LNCaP clone FGC (cell line): ENCODE measurements at regions not wholly inside any gene's neighbourhood (a gene's known extent, or its start where the extent isn't known, plus 50 kb on each side); places are given as distances from the start of the nearest gene placed in this dataset.

Source experiments
- DNase-seq: peaks from one replicate; pipeline ENCODE4 v3.0.0-alpha.2; 2011; ENCODE audit warnings: low read depth
- H3K4me3 ChIP-seq: 2 replicates; pipeline ENCODE4 v1.5.1; 2011; ENCODE audit warnings: mild to moderate bottlenecking, low read depth, low read length, control low read depth
- TF ChIP-seq, protein P1 (sequence below): IDR thresholded peaks from 2 replicates; pipeline ENCODE4 v1.5.1; 2012; ENCODE audit warnings: mild to moderate bottlenecking; ENCODE audit not compliant: control insufficient read depth, insufficient read depth; ENCODE audit errors: extremely low read depth

DNA sequence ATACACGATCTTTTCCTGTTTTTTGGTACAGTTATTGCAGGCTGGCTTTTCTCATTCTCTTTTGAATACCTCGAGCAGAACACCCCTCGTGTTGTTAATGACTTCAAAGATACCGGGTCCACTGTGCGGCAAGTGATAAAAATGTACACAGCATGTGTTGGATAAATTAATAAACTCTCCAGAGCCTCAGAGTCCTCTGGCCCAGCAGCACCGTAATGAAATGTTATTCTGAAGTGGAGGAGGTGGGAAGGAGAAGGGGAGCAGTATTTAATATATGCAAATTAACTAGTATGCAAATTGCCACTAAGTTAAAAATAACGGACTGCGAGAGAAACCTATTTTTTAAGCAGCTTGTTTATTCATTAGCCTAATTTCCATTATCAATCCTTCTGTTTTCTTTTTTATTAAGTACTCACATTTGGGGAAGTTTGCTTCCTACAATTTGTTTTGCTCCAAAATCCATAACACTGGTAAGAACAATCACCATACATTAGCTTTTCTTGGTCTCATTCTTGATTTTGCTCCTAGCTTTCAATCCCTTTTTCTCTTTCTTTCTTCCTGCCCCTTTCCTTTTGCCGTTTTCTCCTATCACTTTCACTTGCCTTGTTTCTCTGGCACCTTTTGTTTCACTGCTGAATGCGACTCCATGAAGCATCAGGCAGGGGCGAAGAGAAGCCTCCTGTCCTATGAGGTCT lies 462.3 kb upstream of the PPP2R3A start:
- no peak for DNase-seq
- TF ChIP-seq, protein P1, sequence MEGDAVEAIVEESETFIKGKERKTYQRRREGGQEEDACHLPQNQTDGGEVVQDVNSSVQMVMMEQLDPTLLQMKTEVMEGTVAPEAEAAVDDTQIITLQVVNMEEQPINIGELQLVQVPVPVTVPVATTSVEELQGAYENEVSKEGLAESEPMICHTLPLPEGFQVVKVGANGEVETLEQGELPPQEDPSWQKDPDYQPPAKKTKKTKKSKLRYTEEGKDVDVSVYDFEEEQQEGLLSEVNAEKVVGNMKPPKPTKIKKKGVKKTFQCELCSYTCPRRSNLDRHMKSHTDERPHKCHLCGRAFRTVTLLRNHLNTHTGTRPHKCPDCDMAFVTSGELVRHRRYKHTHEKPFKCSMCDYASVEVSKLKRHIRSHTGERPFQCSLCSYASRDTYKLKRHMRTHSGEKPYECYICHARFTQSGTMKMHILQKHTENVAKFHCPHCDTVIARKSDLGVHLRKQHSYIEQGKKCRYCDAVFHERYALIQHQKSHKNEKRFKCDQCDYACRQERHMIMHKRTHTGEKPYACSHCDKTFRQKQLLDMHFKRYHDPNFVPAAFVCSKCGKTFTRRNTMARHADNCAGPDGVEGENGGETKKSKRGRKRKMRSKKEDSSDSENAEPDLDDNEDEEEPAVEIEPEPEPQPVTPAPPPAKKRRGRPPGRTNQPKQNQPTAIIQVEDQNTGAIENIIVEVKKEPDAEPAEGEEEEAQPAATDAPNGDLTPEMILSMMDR: no peak
- H3K4me3 ChIP-seq: no peak overlapping the region

DNA sequence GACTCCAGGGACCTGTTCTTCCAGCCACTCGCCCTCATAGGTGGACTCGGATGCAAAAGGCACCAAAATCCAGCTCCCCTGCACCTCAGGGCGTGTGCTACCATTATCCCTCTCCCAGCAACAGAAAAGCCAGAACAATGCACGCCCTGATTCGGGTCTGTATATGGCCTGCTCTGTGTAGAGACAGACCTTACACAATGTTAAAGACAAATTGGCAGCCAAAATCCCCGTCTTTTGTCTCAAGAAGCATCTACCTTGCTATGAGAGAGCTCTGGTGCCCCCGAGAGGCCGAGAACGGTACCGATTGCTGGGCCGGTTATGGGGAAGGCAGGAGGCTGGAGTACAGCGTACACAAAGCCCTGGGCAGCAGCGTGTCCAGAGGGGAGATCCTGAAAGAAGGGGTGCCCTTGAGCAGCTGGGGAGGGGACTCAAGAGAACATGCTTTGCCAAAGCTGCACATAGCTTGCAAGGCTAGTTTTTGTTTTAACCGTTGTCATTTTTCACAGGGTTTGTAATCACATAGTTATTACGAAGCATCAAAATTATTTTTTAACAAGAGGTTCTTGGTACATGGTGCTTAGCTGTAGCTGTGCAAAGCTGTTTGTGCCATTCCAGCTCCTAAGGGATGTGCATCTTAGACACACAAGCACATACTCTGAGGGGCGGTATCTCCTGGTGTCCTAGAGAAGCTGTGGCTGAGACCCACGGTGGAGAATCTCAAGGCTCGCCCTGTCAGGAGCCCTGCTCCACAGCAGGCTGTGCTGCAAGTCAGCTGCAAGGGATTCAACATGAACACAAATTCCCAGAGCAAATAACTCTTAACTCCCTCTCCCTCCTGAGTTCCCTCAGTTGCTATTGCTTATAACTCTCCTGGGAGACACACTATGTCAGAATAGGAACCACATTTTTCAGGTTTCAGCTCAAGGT lies 461.5 kb upstream of the PPP2R3A start:
- H3K4me3 ChIP-seq: no peak overlapping the region
- TF ChIP-seq, protein P1: peak; percentile 90
- DNase-seq: peak; percentile 23

DNA sequence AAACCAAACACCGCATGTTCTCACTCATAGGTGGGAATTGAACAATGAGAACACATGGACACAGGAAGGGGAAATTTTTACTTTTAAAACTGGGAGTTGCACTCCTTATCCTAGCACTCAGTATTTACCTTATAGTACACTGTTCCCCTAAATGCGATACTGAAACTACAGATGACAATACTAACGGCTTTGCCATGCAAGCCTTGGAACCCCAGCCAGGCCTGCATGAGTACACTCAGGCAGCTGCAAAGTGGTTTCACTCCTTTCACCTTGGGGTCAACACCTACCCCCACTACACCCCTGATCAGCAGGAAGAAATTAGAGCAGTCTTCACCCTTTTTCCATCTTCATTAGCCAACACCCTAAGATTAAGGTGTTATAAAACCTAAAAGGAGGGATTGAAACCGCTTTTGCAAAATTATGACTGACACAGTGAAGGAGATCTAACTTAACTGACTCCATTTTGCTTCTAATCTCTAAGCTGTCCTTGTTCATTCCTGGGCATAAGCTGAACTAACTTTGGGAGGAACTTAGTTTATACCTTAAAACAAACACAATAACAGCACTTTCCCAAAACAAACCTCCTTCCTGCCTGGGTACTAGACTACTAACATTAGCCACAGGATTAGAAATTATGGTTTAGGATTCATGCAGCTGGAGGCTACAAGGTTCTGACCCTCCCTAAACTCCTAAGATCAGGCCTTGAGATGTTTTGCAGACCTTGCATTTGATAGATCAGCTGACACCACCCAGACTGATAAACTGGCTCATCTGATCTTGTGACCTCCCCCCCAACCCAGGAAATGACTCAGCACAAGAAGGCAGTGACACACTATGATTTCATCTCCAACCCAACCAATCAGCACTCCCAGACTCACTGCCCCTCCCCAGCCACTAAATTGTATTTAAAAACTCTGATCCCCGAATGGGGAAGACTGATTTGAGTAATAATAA lies 452.1 kb upstream of the PPP2R3A start:
- H3K4me3 ChIP-seq: no peak overlapping the region
- TF ChIP-seq, protein P1: no peak
- no peak for DNase-seq

DNA sequence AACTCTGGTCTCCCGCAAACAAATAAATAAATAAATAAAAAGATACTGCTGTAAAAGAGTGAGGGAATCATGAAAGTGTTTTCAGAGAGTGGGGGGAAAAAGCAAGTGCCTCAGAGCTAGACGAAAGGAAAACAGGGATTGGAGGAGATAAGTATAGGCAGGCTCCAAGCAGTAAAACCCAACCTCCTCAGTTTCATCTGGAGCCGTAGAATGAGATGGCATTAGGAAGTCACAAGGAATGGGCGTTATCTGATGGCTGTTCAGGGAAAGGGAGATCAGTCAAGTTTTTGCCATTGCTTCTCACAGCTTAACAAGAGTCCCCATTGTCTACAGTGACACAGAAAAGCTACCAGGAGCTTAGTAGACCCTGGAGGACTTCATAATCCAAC lies 451.5 kb upstream of the PPP2R3A start:
- no peak for DNase-seq
- TF ChIP-seq, protein P1: no peak

DNA sequence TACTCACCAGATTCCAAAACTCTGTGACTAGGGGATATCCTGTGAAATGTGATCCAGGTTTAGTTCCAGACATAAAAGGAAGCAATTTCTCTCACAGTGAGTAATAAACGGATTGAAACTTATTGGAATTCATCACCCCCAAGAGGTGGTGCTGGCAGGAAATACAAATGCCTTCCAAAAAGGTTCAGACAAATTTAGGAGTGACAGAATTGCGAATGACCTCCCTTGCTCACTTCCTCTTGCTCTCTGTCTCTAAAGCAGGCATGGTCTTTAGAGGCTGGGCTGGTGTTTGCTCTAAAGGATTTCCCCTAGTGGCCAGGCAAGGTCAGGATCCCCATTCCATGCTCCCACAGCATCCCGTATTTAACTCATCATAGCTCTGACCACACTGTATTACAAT lies 449.4 kb upstream of the PPP2R3A start:
- TF ChIP-seq, protein P1: peak; percentile 42
- no peak overlapping the region for H3K4me3 ChIP-seq
- DNase-seq: no peak

More for the DNA sequence above, 451.5 kb upstream of the PPP2R3A start:
- no peak overlapping the region for H3K4me3 ChIP-seq

DNA sequence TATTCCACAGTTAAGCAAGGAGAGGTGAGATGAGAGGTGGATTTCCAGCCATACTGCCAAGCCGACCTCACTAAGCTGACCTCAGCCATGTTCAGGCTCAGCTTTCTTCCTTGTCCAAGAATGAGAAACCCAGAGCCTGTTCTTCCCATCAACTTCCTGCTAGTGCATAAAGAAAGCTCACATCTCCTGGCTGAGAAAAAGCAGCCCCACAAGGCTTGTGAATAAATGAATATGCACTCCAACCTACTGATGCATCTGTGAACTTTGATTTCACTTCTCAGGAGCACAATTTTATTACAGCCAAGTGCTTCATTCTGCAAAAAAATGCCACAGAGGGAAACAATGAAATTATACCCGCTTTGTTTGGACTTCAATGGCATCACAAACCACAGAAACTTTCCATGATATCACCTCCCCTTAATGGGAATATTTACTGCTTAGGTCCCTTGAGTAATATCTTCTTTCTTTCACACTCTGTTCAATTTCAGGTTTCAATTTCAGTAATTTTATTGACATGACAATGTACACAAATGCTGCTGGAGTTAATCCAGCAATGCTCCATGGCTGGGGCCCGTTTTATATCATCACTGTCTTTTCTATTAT lies 437.0 kb upstream of the PPP2R3A start:
- H3K4me3 ChIP-seq: no peak overlapping the region
- TF ChIP-seq, protein P1: no peak
- DNase-seq: no peak
